ENCODE measurements at regions not wholly inside any gene's neighbourhood (a gene's known extent, or its start where the extent isn't known, plus 50 kb on each side); places are given as distances from the start of the nearest gene placed in this dataset.

DNA sequence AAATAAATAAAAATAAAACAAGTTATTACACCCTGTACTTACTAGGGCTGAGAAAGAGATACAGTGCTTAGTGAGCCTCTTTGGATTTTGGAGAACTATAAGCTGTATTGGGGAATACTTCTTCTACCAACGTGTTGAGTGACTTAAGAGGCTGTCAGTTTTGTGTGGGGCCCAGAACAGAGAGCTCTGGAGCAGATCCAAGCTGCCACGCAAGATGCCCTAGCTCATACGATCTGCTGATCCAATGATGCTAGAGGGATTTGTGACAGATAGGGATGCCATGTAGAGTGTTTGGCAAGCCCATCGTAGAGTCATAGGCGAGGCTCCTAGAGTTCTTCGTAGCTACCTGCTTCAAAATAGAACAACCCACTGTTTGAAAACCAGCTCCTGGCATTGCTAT lies 60.3 kb upstream of the KLF3 start:
- TF ChIP-seq GATA3 (IDR thresholded peaks at IDR 0.05; ENCODE audit: low read depth, low read length), result no peak
- TF ChIP-seq GATA2 (IDR thresholded peaks at IDR 0.05; ENCODE audit: low read depth, low read length), result no peak

DNA sequence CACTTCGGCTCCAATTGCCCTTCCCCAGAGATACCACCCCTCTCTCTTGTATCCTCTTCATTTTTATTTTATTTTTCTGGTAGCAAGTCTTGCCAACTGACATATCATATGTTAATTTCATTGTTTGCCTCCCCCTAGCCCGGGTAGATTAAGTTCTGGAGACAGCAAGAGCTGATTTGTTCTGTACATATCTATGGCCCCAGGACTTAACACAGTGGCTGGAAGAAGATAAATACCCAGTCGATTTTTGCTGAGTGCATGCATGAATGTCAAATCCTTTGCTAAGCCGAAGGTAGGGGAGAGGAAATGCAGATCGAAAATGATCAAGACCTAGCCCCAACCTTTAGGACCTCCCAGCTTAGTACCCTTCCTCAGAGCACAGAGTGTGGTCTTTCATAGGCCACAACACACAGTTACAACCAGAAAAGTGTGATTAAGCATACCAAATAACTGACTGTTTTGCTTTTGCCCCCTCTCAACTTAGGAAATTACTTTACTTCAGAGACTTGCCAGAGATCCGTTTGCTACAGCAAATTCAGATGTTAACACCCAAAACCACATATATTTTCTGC lies 58.7 kb upstream of the KLF3 start:
- TF ChIP-seq GATA3 (IDR thresholded peaks at IDR 0.05; ENCODE audit: low read depth, low read length), result no peak
- no peak for TF ChIP-seq GATA2 (IDR thresholded peaks at IDR 0.05; ENCODE audit: low read depth, low read length)

DNA sequence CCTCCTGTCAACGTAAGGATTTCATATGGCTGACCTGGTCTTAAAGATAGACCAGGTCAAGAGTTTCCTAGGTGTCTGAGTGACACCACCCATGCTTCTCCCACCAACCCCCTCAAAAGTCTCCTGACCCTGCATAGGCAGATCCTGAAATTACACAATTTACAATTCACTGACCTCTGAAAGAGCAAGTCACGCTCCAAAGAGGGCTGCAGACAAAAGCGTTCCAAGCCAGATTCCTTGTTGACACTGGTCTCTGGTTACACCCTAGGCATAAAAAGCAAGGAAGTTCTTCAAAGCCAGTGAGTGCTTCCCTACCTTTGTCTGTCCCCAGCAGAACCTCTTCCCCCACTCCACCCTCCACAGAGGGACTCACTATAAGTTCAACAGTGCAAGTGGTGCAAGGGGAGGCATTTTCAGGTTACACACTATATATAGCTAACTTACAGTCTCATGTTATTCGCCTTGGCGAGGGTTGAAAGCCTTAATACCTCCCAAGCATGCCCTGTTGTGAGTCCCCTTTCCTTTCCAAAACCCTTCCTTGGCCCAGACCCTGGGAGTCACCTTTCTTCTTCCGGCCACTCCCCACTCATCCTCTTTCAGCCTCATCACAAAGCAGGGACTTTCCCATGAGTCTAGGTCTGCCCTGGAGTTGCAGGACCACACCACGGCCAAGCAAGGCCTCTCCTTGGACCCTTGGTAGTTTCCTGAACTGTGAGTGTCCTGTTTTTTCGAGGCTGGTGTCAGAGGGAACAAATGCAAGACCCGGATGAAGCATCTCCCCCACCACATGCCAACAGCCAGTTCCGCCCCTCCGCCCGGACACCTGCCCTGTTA lies 58.0 kb upstream of the KLF3 start:
- TF ChIP-seq GATA2 (IDR thresholded peaks at IDR 0.05; ENCODE audit: low read depth, low read length) (no peak), GATA3 (IDR thresholded peaks at IDR 0.05; ENCODE audit: low read depth, low read length) (no peak)

DNA sequence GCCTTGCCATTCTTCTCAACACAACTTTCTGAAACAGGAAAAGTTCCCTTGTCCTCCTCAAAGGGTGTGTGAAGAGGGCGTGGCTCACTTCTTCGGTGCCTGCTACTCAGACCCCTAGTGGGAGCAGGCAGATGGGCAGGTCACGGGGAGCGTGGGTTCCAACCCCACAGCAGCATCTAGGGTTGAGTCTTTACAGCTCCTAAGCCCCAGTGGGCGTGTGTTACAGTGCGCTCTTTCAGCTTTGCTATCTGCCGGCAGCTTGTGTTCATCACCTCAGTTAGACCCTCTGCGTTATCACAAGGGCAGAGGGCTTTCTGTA lies 57.5 kb upstream of the KLF3 start:
- no peak for TF ChIP-seq GATA3 (IDR thresholded peaks at IDR 0.05; ENCODE audit: low read depth, low read length)
- no peak for TF ChIP-seq GATA2 (IDR thresholded peaks at IDR 0.05; ENCODE audit: low read depth, low read length)

DNA sequence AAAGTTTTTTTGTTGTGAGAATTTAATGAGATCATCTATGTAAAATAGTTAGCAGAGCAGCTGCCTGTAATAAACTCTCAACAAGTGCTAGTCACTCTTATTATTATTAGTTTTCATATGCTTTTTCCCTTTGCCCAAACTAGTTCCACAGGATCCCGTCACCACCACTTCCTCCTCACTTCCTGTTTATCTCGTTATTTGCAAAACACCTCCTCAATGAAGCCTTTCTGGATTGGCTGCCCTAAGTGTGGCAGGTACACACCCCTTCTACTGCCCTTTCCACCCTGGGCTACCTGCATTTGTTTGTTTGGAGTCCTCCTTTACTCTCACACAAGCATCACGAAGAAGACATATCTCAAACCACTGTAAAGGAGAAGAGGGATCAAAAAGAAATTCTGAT lies 54.4 kb upstream of the KLF3 start:
- TF ChIP-seq GATA2 (IDR thresholded peaks at IDR 0.05; ENCODE audit: low read depth, low read length), result no peak
- TF ChIP-seq GATA3 (IDR thresholded peaks at IDR 0.05; ENCODE audit: low read depth, low read length), result no peak

DNA sequence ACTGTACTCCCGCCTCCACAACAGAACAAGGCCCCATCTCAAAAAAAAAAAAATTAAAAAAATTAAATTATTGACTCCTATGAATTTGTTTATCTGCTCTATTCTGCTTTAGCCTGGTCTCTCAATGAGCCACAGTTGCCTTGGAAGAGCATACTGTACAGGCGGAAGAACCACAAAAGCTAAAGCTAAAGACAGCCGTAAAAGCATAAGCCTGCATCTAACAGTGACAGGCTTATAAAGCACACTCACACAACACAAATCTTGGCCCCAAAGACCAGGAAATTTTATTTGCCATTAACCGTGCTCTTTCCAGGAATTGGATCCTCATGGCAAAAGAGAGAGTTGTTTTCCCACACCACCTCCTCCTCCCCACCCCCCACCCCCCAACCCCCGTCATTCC lies 53.5 kb upstream of the KLF3 start:
- TF ChIP-seq GATA2 (IDR thresholded peaks at IDR 0.05; ENCODE audit: low read depth, low read length) (no peak), GATA3 (IDR thresholded peaks at IDR 0.05; ENCODE audit: low read depth, low read length) (no peak)

DNA sequence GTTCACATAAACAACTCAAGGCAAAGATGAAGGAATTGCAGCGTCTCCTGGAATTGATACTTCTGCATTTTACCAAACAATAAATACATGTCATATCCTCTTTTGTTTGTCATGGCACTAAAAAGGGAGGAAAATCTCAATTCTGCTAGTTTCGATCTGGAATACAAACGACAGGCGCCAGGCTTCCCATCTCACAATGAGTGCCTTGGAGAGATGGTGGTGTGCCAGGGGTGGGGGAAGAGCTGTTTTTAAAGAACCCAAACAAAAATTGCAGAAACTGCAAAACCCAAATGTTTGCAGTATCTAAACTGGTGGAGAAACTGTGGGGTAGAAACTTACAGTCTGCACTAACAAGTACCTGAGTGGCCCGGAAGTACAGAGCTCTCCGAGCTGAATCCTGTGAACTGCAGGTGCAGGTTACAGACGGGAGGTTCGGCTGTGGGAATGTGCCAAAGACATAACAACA lies 53.0 kb upstream of the KLF3 start:
- TF ChIP-seq GATA3 (IDR thresholded peaks at IDR 0.05; ENCODE audit: low read depth, low read length) (no peak), GATA2 (IDR thresholded peaks at IDR 0.05; ENCODE audit: low read depth, low read length) (no peak)

DNA sequence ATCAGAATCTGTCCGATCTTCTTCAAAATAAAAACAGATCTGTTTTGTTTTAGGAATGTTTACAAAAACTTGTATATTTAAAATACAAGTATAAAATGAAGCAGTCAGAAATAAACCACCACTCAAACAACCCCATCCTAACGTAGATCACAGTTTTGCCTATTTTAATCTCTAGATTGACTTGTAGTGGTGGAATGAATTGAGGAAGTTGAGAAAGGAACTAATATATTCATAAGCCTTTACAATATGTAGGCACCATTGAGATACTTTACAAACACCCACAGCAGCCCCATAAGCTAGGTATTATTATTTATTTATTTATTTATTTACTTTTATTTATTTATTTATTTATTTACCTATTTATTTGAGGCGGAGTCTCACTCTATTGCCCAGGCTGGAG lies 52.3 kb upstream of the KLF3 start:
- TF ChIP-seq GATA3 (IDR thresholded peaks at IDR 0.05; ENCODE audit: low read depth, low read length) (no peak), GATA2 (IDR thresholded peaks at IDR 0.05; ENCODE audit: low read depth, low read length) (no peak)

DNA sequence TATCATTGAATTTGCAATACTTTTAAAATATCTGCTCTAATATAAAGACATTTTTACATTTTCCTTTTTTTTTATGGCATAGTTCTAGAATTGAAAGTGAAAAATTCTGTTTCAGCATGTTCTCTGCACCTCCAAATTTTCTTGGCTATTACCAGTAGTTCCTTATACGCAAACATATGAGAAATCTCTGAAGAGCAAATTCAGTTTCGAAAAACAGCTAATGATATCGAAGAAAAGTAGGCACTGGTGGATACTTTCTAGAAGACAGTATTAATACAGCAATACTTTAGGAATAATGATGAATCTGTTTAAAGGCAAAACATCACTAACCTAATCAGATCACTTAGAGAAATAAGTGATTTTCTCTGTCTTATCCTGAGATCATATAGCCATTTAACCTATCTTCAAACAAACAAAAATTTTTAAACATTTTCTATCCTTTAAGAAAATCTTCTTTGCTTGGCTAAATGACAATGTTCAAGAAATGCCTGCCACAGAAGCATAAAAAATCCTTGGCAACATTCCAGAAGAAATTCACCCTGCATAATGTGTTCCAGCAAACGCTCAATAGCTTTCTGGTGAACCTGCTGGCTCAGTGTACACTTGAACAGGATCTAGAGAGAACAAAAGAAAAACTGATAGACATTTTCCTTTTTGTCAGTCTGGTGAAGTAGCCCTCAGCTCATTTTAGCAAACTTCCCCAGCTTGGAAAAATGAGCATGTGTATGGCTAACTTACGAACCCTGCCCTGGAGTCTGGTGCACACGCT lies 51.2 kb upstream of the KLF3 start:
- TF ChIP-seq GATA3 (IDR thresholded peaks at IDR 0.05; ENCODE audit: low read depth, low read length) (no peak), GATA2 (IDR thresholded peaks at IDR 0.05; ENCODE audit: low read depth, low read length) (no peak)

Measured in SH-SY5Y (cell line).